ENCODE measurements at regions not wholly inside any gene's neighbourhood (a gene's known extent, or its start where the extent isn't known, plus 50 kb on each side); places are given as distances from the start of the nearest gene placed in this dataset.

- no peak for DNase-seq
These were observed 94.8 kb upstream of the RTL6 start for GRCh38 chr22:44592824-44593148.

GRCh38 chr22:44592126-44592823, 94.2 kb upstream of the RTL6 start:
- no peak for DNase-seq

DNA sequence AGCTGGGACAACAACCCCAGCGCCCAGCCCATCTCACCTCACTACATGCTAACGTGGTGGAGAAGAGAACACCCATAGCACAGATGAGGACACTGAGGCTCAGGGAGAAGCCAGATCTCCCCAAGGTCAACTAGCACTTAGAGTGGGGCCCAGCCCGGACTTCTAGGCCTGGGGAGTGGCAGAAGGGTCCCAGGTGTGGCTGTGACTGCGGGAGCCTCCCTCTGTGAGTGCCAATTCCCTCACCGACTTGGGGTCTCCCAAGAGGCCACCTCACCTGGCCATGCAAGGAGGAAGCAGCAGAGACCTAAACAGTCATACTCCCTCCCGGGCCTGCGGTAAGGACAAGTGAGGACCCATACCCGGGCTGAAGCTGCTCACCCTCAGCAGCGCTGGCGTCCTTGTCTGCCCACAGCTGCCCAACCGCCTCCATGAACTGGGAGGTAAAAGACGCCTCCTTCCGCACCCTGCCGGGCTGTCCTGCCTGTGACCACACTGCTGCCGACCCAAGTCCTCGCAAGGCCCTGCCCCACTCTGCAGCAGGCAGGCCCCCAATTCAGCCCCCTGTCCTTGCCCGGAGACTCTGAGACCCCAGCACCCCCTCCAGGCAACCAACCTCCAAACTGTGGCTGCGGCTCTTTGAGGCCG, 93.2 kb upstream of the RTL6 start:
- DNase-seq, result no peak

- DNase-seq, result no peak
These were observed 92.3 kb upstream of the RTL6 start for GRCh38 chr22:44590291-44590690.

DNA sequence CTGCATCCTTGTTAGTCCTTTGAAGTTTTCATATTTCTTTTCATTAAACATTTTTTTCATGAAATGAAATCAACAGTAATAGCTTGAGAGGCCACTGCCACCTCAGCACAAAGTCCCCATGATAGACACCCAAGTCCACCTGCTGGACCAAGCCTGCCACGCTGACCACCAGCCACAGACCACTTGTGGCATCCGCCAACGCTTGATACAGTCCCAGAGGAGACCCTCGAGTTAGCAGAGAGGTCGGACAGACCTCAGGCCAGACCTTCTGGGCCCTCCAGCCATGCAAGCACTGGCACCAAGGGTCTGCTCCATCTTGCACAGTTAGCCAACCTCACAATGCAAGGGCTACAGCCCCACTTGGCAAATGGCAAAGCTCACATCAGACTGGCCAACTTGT, 91.8 kb upstream of the RTL6 start:
- DNase-seq, result no peak

- DNase-seq, result no peak
These were observed 90.3 kb upstream of the RTL6 start for GRCh38 chr22:44588348-44588747.

GRCh38 chr22:44587737-44588310, 89.8 kb upstream of the RTL6 start:
- no peak for DNase-seq

GRCh38 chr22:44586999-44587736, 89.1 kb upstream of the RTL6 start:
- peak in 10 of 51 donors; percentile 11 to 49 (median 26) for DNase-seq

DNA sequence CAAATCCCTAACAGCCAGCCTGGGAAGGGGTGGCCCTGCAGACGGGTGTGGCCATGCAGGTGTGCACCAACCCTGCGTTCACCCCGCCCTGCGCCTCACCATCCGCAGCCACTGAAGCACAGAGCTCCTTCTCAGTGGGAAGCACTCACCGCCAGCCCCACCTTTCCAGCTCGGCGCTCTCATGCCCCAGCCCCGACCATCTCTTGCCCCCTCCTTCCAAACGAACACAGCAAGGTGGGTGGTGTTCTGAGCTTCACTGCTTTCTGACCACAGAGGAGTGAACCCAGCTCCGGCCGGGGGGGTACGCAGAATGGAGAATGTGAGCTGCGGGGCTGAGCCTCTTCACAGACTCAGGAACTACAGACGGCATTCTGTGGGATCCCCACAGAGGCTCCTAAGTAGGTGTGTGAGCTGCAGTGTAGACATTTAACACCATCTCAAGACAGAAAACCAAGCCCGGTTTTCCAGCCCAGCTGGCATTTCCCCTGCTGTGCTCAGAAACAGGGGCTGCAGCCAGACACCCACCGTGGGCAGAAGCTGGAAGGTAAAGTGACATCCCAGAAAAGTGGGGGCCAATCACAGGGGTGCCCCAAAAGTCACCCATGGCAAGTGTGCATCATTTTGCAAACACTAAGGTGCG, 88.4 kb upstream of the RTL6 start:
- DNase-seq, result no peak

DNA sequence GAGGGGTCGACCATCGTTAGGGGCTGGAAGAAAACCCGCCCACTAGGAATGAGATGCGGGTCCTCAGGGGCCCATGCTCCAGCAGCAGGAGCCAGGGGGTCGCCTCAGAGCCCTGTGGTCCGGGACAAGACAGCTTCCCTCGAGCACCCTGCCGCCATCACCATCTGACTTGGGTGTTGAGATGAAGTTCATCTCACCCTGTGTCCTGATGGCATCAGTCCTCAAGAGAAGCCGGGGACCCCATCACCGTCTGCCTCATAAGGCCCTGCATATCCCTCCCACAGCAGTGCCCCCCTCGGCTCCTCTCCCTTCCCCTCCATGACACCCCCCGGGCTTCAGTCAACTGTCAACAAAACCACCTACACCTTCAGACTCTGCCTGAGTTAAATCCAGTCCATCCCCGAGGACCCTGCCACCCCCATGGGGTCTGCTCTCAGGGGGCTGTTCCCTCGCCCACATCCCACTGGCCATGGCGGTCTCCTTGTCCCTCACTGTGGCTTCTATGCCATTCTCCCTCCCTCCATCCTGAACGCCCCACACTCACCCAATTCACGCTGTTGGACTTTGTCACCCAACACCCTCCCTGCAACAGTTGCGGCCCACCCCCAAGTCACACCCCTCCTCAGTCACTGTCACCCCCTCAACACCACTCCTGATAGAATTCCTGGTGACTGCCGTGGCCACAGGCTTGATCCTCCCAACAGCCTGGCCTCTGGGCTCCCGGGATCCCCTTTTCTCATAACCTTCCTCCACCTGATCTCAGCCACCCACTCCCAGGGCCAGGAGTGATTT, 87.7 kb upstream of the RTL6 start:
- no peak for DNase-seq

DNA sequence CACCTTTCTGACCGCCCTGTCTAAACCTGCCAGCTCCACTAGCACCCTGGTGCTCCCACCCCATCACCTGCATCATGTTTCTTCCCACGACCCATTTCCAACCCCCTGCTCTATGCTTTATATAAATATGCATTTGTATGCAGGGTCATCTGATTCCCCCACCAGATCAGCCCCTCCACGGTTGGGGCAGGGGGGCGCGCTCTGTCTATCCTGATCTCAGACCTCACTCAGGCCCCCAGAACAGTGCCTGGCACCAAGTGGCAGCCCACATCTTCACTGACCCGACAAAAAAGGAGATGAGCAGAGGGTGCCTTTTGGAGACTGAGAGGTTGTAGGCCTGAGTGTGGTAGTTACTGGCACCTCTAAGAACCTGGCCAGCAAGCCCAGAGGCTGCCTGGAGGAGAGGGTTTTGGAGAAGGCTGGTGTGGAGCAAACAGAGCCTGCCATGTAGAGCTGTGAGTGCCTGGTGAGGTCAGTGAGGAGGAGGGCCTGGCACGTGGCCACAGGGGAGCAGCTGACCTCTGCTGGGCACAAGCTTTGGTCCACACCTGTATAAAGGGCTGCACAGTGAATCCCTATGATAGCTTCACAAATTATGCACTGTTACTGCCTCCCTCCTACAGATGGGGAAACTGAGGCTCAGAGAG, 86.3 kb upstream of the RTL6 start:
- DNase-seq, result no peak

DNA sequence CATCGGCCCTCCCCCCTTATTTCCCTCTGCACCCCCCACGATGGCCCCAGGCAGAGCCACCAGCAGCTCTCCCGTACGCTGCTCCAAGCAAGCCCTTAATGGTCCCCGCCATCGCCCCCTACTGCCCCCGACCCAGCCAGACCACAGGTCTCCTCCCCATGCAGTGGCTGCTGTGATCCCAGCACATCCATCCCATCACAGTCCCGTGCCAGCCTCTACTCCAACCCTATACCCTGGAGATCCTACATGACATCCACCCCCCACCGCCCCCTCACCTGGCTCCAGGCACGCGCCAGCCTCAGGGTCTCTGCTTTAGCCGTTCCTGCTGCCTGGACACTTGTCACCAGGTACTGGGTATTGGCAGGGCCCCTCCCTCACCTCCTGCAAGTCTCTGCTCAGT, 85.8 kb upstream of the RTL6 start:
- no peak for DNase-seq

- DNase-seq, result peak in 1 of 51 donors; percentile 25
These were observed 85.2 kb upstream of the RTL6 start for GRCh38 chr22:44583061-44583760.

DNA sequence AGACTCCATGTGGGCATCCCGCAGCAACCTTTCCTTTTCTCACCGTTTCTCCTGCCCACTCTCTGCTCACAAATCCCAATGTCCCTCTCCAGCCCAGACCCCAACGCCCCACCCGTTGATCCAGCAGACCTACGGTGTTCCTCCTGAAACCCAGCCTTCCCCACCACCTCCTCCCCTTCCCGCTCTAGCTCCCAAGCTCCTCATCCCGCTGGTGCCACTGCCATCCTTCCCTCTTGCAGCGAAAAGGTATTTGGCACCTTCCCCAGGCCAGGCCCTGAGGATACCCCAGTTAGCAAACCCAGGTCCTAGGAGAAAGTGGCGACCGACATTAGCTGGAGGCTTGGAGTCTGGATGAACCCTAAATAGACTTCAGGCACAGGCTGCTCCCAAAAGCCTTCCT, 84.0 kb upstream of the RTL6 start:
- DNase-seq, result no peak

DNA sequence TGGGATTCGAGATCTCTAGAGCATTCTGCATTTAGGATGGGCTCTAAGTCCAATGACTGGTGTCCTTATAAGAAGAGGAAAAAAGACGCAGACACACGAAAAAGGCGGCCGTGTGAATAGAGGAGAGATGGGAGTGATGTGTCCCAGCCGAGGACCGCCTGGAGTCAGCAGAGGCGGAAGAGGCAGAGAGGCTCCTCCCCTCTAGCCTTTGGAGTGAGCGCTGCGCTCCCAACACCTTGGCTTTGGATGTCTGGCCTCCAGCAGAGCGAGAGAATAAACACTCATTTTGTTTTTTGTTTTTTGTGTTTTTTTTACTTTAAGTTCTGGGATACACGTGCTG, 83.0 kb upstream of the RTL6 start:
- no peak for DNase-seq

DNA sequence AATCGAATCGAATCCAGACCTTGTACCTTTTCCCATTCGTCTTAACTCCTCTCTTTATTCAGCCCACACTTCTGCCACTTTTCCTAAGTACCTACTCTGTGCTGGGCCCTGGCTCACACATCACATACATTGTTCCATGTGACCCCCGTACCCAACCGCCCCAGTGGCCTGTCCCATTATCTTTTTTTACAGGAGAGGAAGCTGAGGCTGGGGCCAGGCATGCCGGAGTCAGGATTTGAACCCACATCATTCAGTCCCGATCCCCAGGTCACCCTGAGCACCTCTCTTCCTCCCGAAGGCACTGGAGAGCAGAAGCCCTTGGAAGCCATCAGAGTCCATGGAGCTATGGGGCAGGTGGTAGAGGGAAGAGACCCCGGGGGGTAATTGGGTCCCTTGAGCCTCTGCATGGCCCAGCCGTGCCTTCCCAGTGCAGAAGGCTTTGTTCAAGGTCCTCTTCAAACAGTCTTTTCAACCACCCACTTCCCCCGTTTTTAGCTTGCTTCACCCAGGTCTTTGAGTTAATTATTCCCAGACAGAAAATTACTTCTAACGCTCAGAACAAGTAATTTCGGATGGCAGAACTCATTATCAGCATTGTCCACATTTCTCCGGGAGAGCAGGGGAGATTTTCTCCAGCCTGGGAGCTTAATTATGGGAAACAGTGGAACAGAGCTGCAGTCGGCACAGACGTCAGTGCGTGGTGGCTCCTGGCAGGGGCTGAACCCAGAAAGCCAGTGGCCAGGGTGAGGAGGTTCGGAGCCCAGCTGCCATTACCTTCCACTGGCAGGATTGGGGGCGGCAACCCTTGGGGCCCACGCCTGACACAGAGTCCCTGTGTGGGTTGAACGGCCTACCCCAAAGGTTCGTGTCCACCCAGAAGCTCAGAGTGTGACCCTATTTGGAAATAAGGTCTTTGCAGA, 82.4 kb upstream of the RTL6 start:
- no peak for DNase-seq

GRCh38 chr22:44578516-44579230, 80.6 kb upstream of the RTL6 start:
- DNase-seq, result no peak

- no peak for DNase-seq
These were observed 80.1 kb upstream of the RTL6 start for GRCh38 chr22:44578110-44578457.
